Pancreas (tissue), 10 donors: ENCODE measurements at regions not wholly inside any gene's neighbourhood (a gene's known extent, or its start where the extent isn't known, plus 50 kb on each side); places are given as distances from the start of the nearest gene placed in this dataset.

Source experiments
- ATAC-seq, 4 donors: fragments of 200-7000 bp; cut with Tn5 transposase; one replicate each; pipeline versions ENCODE4 v1.8.0 to v1.9.1; 2020; ENCODE audit warnings: mild to moderate bottlenecking in 4 of 4, moderate library complexity in 4 of 4
- DNase-seq, 6 donors: peaks; one replicate each; pipeline ENCODE4 v3.0.0-alpha.2; 2020
- FAIRE-seq: peaks from 2 replicates; lab custom pipeline; 2012; peaks lifted over from hg19 to GRCh38; lab: Jason Lieb, UNC
- H3K27ac ChIP-seq, 4 donors: fragments of 200-600 bp; sonication (generic); 1 replicate in 3 of 4; 2 replicates in 1 of 4; pipeline versions ENCODE4 v1.5.0 to v1.8.0; 2020
- H3K27me3 ChIP-seq, 4 donors: fragments of 200-600 bp; one replicate each; pipeline ENCODE4 v1.8.0; 2021
- H3K36me3 ChIP-seq, 3 donors: fragments of 200-600 bp; sonication (generic) in 1 of 3; one replicate each; pipeline versions ENCODE4 v1.5.0 to v1.8.0; 2020 to 2021
- H3K4me1 ChIP-seq, 3 donors: fragments of 200-600 bp; one replicate each; pipeline ENCODE4 v1.8.0; 2021
- H3K4me3 ChIP-seq, 4 donors: fragments of 200-600 bp; sonication (generic) in 2 of 4; one replicate each; pipeline versions ENCODE4 v1.5.0 to v1.8.0; 2020 to 2021
- H3K9me3 ChIP-seq, 4 donors: fragments of 200-600 bp; one replicate each; pipeline ENCODE4 v1.8.0; 2021
- CTCF ChIP-seq, 4 donors: fragments of 200-600 bp; sonication (generic) in 3 of 4; IDR thresholded peaks; one replicate each; pipeline versions ENCODE4 v1.5.0 to v1.8.0; 2021; ENCODE audit warnings: antibody characterized with exemption in 4 of 4
- WGBS, 2 donors: extraction: QIAGEN DNeasy Blood & Tissue Kit; methylation state at CpG; one replicate each; pipeline ENCODE4 v1.1.7; 2013; 5-methylcytosine and 5-hydroxymethylcytosine counted together
- intact Hi-C, 3 donors: fragments of 100-400 bp; cut with DNase I; formaldehyde crosslinking; loops; one replicate each; pipeline versions ENCODE4 v1.11.1 to v1.14.2; 2022
- donor health status: healthy with polysubstance abuse.
- donor health status: DM: no; HTN: no; CAD: no; lungs with moderate emphysema.
- donor health status: DM: no; HTN: no; CAD: no.
- donor health status: control.
- donor health status: control.
- donor health status: Bipolar disorder and iron deficiency.
- donor health status: DM: yes; HTN: yes; CAD: no.
- donor health status: DM: no; HTN: no; CAD: no.
- donor health status: DM: no; HTN: no; CAD: no.
- donor health status: DM: yes; HTN: yes; CAD: no.

GRCh38 chr6:148682990-148683389 lies 63.8 kb upstream of the UST start:
- 63 to 65% methylated on average over 5 of the region's 5 CpGs for WGBS, 2 donors
- Histone ChIP-seq H3K36me3 (no peaks in the 10 kb centered on the region), H3K9me3 (no peaks in the 10 kb centered on the region), H3K27ac (no peak overlapping the region), H3K4me1 (no peaks in the 10 kb centered on the region), H3K27me3 (no peaks in the 10 kb centered on the region), H3K4me3 (no peak overlapping the region)
- ATAC-seq (peak in 1 of 4 donors; percentile 73), FAIRE-seq (no peak), DNase-seq (no peak)
- intact Hi-C loops, result no loop called here
- TF ChIP-seq CTCF (IDR thresholded peaks at IDR 0.05), result no peak

GRCh38 chr6:148689168-148689567 lies 57.7 kb upstream of the UST start:
- no peaks in the 10 kb centered on the region for H3K36me3 ChIP-seq
- TF ChIP-seq CTCF (IDR thresholded peaks at IDR 0.05), result no peak
- 75 to 80% methylated on average over 3 of the region's 3 CpGs for WGBS, 2 donors
- DNase-seq (no peak), FAIRE-seq (no peak), ATAC-seq (no peak)
- H3K4me1 ChIP-seq, result no peaks in the 10 kb centered on the region
- H3K4me3 ChIP-seq, result no peak overlapping the region
- no peaks in the 10 kb centered on the region for H3K27me3 ChIP-seq
- no peaks in the 10 kb centered on the region for H3K9me3 ChIP-seq
- H3K27ac ChIP-seq, result no peak overlapping the region
- intact Hi-C loops, result no loop called here

- Histone ChIP-seq H3K36me3 (no peaks in the 10 kb centered on the region), H3K27me3 (no peaks in the 10 kb centered on the region), H3K27ac (no peak overlapping the region), H3K4me1 (no peaks in the 10 kb centered on the region), H3K9me3 (no peaks in the 10 kb centered on the region), H3K4me3 (no peak overlapping the region)
- no peak for TF ChIP-seq CTCF (IDR thresholded peaks at IDR 0.05)
- ATAC-seq (no peak), DNase-seq (no peak), FAIRE-seq (no peak)
- intact Hi-C loops, result no loop called here
- WGBS, 2 donors, result 92 to 96% methylated on average over 3 of the region's 3 CpGs
Measured at GRCh38 chr6:148693882-148694484, 52.8 kb upstream of the UST start.
